Prostate gland (tissue), 2 donors: ENCODE measurements at regions not wholly inside any gene's neighbourhood (a gene's known extent, or its start where the extent isn't known, plus 50 kb on each side); places are given as distances from the start of the nearest gene placed in this dataset.

Source experiments
- POLR2A ChIP-seq: fragments of 450-650 bp; IDR thresholded peaks from one replicate; pipeline ENCODE4 v1.6.1; 2016; ENCODE audit warnings: antibody characterized with exemption, mild to moderate bottlenecking
- TF ChIP-seq, protein P1 (sequence below), 4 experiments: fragments of 200-600 bp in 2 of 4; fragments of 450-650 bp in 2 of 4; sonication (generic) in 2 of 4; IDR thresholded peaks; 1 replicate in 3 of 4; 2 replicates in 1 of 4; pipeline ENCODE4 v1.5.1; 2016 to 2019; ENCODE audit warnings: antibody characterized with exemption in 4 of 4, mild to moderate bottlenecking in 2 of 4, moderate library complexity in 2 of 4

- TF ChIP-seq, protein P1, sequence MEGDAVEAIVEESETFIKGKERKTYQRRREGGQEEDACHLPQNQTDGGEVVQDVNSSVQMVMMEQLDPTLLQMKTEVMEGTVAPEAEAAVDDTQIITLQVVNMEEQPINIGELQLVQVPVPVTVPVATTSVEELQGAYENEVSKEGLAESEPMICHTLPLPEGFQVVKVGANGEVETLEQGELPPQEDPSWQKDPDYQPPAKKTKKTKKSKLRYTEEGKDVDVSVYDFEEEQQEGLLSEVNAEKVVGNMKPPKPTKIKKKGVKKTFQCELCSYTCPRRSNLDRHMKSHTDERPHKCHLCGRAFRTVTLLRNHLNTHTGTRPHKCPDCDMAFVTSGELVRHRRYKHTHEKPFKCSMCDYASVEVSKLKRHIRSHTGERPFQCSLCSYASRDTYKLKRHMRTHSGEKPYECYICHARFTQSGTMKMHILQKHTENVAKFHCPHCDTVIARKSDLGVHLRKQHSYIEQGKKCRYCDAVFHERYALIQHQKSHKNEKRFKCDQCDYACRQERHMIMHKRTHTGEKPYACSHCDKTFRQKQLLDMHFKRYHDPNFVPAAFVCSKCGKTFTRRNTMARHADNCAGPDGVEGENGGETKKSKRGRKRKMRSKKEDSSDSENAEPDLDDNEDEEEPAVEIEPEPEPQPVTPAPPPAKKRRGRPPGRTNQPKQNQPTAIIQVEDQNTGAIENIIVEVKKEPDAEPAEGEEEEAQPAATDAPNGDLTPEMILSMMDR (IDR thresholded peaks at IDR 0.05) = no peak
- TF ChIP-seq POLR2A = no peak
These were observed 89.2 kb downstream of the FAT3 start for GRCh38 chr11:92313784-92314183.
